ENCODE measurements at regions not wholly inside any gene's neighbourhood (a gene's known extent, or its start where the extent isn't known, plus 50 kb on each side); places are given as distances from the start of the nearest gene placed in this dataset.
"Not testable (repeated sequence)": the region's sequence is repeated elsewhere in the genome, so short reads cannot be mapped to it uniquely, and the experiment has no call there.

DNA sequence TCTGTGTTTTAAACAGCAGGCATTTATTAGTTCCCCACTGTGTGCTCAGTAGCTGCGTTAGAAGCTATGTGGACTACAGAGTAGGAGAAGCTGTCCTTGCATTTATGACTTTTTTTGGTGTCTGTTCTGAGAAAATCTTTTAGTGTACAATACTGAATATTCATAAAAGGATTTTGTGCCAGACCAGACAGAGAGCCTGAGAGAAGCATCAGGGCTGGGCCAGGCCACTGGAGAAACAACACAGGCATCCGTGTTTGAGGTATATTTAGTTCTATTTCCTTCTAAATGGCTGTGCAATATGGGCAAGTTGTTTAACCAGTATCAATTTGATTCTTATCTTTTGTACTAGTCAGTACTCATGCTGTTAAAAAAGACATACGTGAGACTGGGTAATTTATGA is 182.8 kb downstream of the SH2D4B start:
- DNase-seq, result no peak
- H3K4me3 Mint-ChIP-seq, result no peak overlapping the region
- no peaks in the 10 kb centered on the region for H3K27me3 Mint-ChIP-seq
- no peaks in the 10 kb centered on the region for H3K36me3 Mint-ChIP-seq (ENCODE audit: low read depth)
- ChIA-PET POLR2A (no interaction called here), CTCF (no interaction called here)
- no peaks in the 10 kb centered on the region for H3K4me1 Mint-ChIP-seq
- no peaks in the 10 kb centered on the region for H3K9me3 Mint-ChIP-seq
- H3K27ac Mint-ChIP-seq, result no peak overlapping the region

DNA sequence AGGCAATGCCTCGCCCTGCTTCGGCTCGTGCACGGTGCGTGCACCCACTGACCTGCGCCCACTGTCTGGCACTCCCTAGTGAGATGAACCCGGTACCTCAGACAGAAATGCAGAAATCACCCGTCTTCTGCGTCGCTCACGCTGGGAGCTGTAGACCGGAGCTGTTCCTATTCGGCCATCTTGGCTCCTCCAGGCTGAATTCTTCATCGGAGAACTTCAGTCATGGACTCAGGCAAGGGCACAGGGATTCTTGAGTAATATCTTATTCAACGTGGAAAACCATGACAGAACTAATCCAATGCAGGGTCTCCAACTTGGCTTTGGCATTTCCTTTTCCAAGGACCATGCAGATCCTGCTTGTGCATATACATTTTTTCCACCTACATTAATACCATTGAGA is 190.7 kb downstream of the SH2D4B start:
- H3K36me3 Mint-ChIP-seq (ENCODE audit: low read depth); CTCF ChIA-PET; DNase-seq; H3K4me1 Mint-ChIP-seq; H3K27ac Mint-ChIP-seq; H3K27me3 Mint-ChIP-seq; H3K4me3 Mint-ChIP-seq; H3K9me3 Mint-ChIP-seq; POLR2A ChIA-PET: not testable (repeated sequence)

DNA sequence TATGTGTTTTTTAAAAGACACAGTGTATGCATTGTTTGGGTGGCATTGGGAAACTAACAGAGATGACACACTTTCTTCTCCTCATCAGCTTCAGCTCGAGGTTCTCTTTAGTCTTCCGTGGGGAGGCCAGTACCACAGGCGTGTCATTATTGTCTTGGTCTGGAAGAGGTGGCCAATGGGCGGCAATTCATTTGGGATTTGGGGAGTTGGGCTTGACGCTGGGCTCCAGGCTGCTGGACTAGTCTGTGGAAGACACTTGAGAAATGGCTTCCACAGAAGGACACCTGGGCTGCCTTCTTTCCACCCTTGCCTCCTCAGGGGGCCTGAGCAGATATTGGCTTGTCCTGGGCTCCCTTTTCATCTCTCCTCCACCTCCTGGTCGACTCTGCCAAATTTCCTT is 192.2 kb downstream of the SH2D4B start:
- no peak overlapping the region for H3K27ac Mint-ChIP-seq
- ChIA-PET CTCF (no interaction called here), POLR2A (no interaction called here)
- H3K36me3 Mint-ChIP-seq (ENCODE audit: low read depth), result no peaks in the 10 kb centered on the region
- no peaks in the 10 kb centered on the region for H3K4me1 Mint-ChIP-seq
- DNase-seq, result no peak
- no peak overlapping the region for H3K4me3 Mint-ChIP-seq
- H3K27me3 Mint-ChIP-seq, result peaks cover 3% of the 10 kb centered on the region
- H3K9me3 Mint-ChIP-seq, result no peaks in the 10 kb centered on the region

- ChIA-PET POLR2A (no interaction called here), CTCF (no interaction called here)
- Mint-ChIP-seq H3K36me3 (ENCODE audit: low read depth) (no peaks in the 10 kb centered on the region), H3K27ac (no peak overlapping the region), H3K4me1 (no peaks in the 10 kb centered on the region), H3K27me3 (peaks cover 5% of the 10 kb centered on the region), H3K4me3 (no peak overlapping the region), H3K9me3 (no peaks in the 10 kb centered on the region)
- no peak for DNase-seq
Observed at GRCh38 chr10:80730522-80730921, 192.8 kb downstream of the SH2D4B start.

GRCh38 chr10:80734589-80734988 is 196.9 kb downstream of the SH2D4B start:
- POLR2A ChIA-PET, result no interaction called here
- Mint-ChIP-seq H3K4me1 (no peaks in the 10 kb centered on the region), H3K9me3 (no peaks in the 10 kb centered on the region), H3K27me3 (peaks cover 13% of the 10 kb centered on the region), H3K4me3 (no peak overlapping the region), H3K27ac (no peak overlapping the region), H3K36me3 (ENCODE audit: low read depth) (no peaks in the 10 kb centered on the region)
- CTCF ChIA-PET, result no interaction called here
- no peak for DNase-seq

GRCh38 chr10:80737209-80737608 is 199.5 kb downstream of the SH2D4B start:
- Mint-ChIP-seq H3K4me1 (no peaks in the 10 kb centered on the region), H3K27me3 (peaks cover 15% of the 10 kb centered on the region), H3K27ac (no peak overlapping the region), H3K4me3 (no peak overlapping the region), H3K36me3 (ENCODE audit: low read depth) (no peaks in the 10 kb centered on the region), H3K9me3 (no peaks in the 10 kb centered on the region)
- POLR2A ChIA-PET, result no interaction called here
- DNase-seq, result no peak
- CTCF ChIA-PET, result no interaction called here

- no peak for DNase-seq
- Mint-ChIP-seq H3K9me3 (no peaks in the 10 kb centered on the region), H3K4me1 (no peaks in the 10 kb centered on the region), H3K4me3 (no peak overlapping the region), H3K27me3 (peaks cover 18% of the 10 kb centered on the region), H3K36me3 (ENCODE audit: low read depth) (no peaks in the 10 kb centered on the region), H3K27ac (no peak overlapping the region)
- ChIA-PET POLR2A (no interaction called here), CTCF (interaction anchor here (1.1 kb wide), 1 partner anchor 9 kb away, joined by 3 read pairs; no protein-coding TSS in a partner anchor)
Observed at GRCh38 chr10:80739328-80739727, 201.6 kb downstream of the SH2D4B start.

DNA sequence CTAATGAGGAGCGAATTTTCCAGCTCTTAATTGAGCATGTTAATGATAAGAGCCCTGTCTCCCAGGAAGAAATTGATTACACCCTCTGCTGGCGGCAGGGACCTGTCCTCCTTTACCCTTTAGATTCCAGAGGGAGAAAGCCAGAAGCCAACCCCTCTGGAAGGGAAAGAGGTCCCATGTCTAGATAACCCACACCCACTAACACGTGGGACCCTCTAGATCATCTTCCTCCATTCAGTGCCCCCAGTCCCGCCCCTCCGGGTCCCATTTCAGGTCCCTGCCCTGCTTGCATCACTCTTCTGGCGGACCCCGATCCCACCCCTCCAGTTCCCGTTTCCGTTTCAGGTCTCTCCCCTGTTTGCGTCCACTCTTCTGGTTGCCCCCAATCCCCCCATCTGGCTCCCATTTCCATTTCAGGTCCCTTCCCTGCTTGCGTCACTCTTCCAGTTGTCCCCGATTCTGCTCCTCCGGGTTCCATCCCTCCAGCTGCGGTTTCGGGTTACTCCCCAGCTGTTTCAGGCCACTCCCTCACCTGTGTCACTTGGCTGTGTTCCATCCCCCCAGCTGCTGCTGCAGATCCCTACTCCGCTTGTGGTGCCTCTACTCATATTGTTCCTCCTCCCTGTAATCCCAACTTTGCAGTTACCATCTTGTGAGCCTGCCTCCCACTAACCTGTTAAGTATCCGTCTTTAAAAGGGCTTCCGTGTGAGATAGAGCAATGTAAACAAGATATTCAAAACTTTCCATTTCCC is 202.4 kb downstream of the SH2D4B start:
- Mint-ChIP-seq H3K4me1 (no peaks in the 10 kb centered on the region), H3K4me3 (no peak overlapping the region), H3K27ac (no peak overlapping the region), H3K36me3 (ENCODE audit: low read depth) (no peaks in the 10 kb centered on the region), H3K27me3 (peaks cover 13% of the 10 kb centered on the region), H3K9me3 (no peaks in the 10 kb centered on the region)
- ChIA-PET CTCF (interaction anchor here (1.1 kb wide), 1 partner anchor 8 kb away, joined by 3 read pairs; no protein-coding TSS in a partner anchor), POLR2A (no interaction called here)
- DNase-seq, result no peak

- Mint-ChIP-seq H3K27me3 (peaks cover 7% of the 10 kb centered on the region), H3K27ac (no peak overlapping the region), H3K9me3 (no peaks in the 10 kb centered on the region), H3K4me3 (no peak overlapping the region), H3K4me1 (no peaks in the 10 kb centered on the region), H3K36me3 (ENCODE audit: low read depth) (no peaks in the 10 kb centered on the region)
- POLR2A ChIA-PET, result no interaction called here
- CTCF ChIA-PET, result no interaction called here
- DNase-seq, result no peak
Observed at GRCh38 chr10:80741278-80741677, 203.6 kb downstream of the SH2D4B start.

GRCh38 chr10:80750268-80750667 is 212.6 kb downstream of the SH2D4B start:
- POLR2A ChIA-PET, result no interaction called here
- CTCF ChIA-PET, result interaction anchor here (0.6 to 1.0 kb wide), 2 partner anchors 87 to 607 kb away, joined by 3 read pairs; no protein-coding TSS in a partner anchor
- Mint-ChIP-seq H3K27me3 (peaks cover 5% of the 10 kb centered on the region), H3K27ac (no peak overlapping the region), H3K9me3 (no peaks in the 10 kb centered on the region), H3K4me1 (no peaks in the 10 kb centered on the region), H3K4me3 (no peak overlapping the region), H3K36me3 (ENCODE audit: low read depth) (no peaks in the 10 kb centered on the region)
- DNase-seq, result no peak

- ChIA-PET CTCF (interaction anchor here (0.6 kb wide), 1 partner anchor 183 kb away, joined by 3 read pairs; no protein-coding TSS in a partner anchor), POLR2A (no interaction called here)
- H3K4me3 Mint-ChIP-seq, result no peak overlapping the region
- no peaks in the 10 kb centered on the region for H3K36me3 Mint-ChIP-seq (ENCODE audit: low read depth)
- H3K4me1 Mint-ChIP-seq, result no peaks in the 10 kb centered on the region
- no peaks in the 10 kb centered on the region for H3K9me3 Mint-ChIP-seq
- no peak overlapping the region for H3K27ac Mint-ChIP-seq
- no peak for DNase-seq
- peaks cover 5% of the 10 kb centered on the region for H3K27me3 Mint-ChIP-seq
Observed at GRCh38 chr10:80751940-80752339, 214.2 kb downstream of the SH2D4B start.

DNA sequence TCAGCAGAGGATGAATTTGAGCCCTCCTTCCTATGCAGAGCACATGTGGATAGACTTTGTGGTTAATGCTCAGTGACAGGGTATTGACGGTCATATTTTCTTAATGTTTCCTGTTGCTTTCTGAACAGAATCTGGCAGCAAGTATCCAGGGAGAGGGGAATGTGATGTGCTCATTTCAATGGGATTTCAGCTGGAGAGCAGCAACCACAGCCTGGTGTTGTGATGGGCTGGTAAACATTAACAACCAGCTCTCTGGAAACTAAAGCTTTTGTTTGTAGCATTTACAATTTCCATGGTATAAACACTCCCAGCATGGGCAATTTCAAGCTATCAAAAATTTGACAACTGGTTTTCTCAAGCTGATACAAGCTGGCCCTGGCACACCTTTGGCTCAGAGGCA is 215.9 kb downstream of the SH2D4B start:
- no peak overlapping the region for H3K4me3 Mint-ChIP-seq
- CTCF ChIA-PET, result no interaction called here
- no peaks in the 10 kb centered on the region for H3K4me1 Mint-ChIP-seq
- POLR2A ChIA-PET, result no interaction called here
- no peak overlapping the region for H3K27ac Mint-ChIP-seq
- no peaks in the 10 kb centered on the region for H3K9me3 Mint-ChIP-seq
- H3K36me3 Mint-ChIP-seq (ENCODE audit: low read depth), result no peaks in the 10 kb centered on the region
- no peak for DNase-seq
- peaks cover 5% of the 10 kb centered on the region for H3K27me3 Mint-ChIP-seq

- Mint-ChIP-seq H3K9me3 (no peaks in the 10 kb centered on the region), H3K4me1 (no peaks in the 10 kb centered on the region), H3K36me3 (ENCODE audit: low read depth) (no peaks in the 10 kb centered on the region), H3K4me3 (no peak overlapping the region), H3K27ac (no peak overlapping the region), H3K27me3 (peaks cover 5% of the 10 kb centered on the region)
- no peak for DNase-seq
- POLR2A ChIA-PET, result no interaction called here
- CTCF ChIA-PET, result no interaction called here
Observed at GRCh38 chr10:80755893-80756292, 218.2 kb downstream of the SH2D4B start.

DNA sequence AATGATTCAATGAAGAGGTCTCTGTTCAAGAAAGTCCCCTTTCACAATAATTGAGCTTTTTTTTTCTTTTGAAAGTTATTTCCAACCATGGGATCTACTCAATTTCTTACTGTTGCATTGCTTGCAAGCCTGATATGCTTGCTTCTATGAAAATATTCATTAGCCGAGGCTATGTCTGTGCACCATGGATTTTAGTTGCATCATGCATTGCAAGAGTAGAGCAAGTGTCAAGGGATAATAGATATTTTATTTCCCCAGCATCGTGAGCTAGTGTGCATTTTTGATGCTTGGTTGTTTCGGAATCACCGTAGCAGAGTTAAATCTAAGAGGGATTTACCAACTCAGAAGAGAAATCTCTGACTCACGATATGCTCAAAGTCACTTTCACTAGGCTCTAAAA is 222.0 kb downstream of the SH2D4B start:
- Mint-ChIP-seq H3K9me3 (no peaks in the 10 kb centered on the region), H3K4me1 (no peaks in the 10 kb centered on the region), H3K36me3 (ENCODE audit: low read depth) (no peaks in the 10 kb centered on the region), H3K27me3 (peaks cover 4% of the 10 kb centered on the region), H3K4me3 (no peak overlapping the region), H3K27ac (no peak overlapping the region)
- ChIA-PET POLR2A (no interaction called here), CTCF (no interaction called here)
- no peak for DNase-seq
